GM12878 (cell line): ENCODE measurements at regions not wholly inside any gene's neighbourhood (a gene's known extent, or its start where the extent isn't known, plus 50 kb on each side); places are given as distances from the start of the nearest gene placed in this dataset.

ENCODE experiments used
- ATAC-seq: fragments of 200-7000 bp; cut with Tn5 transposase; 3 replicates; pipeline ENCODE4 v1.9.1; 2020; ENCODE audit warnings: mild to moderate bottlenecking, moderate library complexity
- BruUV-seq: library from RNA; stranded (reverse); fragments of 400-500 nt; replicated peaks from 2 replicates; lab custom pipeline; 2021; lab: Mats Ljungman, UMichigan
- CTCF ChIA-PET: fragments of 300-600 bp; sonication (Branson Sonifier 250); formaldehyde crosslinking; extraction: SDS; loops from one replicate; lab custom pipeline; 2021; ENCODE audit warnings: inconsistent platforms; lab: Yijun Ruan, JAX
- POLR2A ChIA-PET: fragments of 350-600 bp; formaldehyde crosslinking; extraction: SDS; loops from one replicate; lab custom pipeline; 2021; ENCODE audit warnings: inconsistent platforms; lab: Charles Lee
- RAD21 ChIA-PET: fragments of 300-600 bp; sonication (Branson Sonifier 250); formaldehyde crosslinking; loops from one replicate; lab custom pipeline; 2023; ENCODE audit warnings: antibody characterized with exemption; ENCODE audit not compliant: unreplicated experiment; lab: Charles Lee
- SMC1A ChIA-PET: fragments of 300-600 bp; sonication (Branson Sonifier 250); formaldehyde crosslinking; loops from one replicate; lab custom pipeline; 2023; ENCODE audit not compliant: unreplicated experiment, uncharacterized antibody; lab: Charles Lee
- DNase-seq: peaks from one replicate; pipeline ENCODE4 v3.0.0-alpha.2; 2011; ENCODE audit warnings: low read depth, low spot score
- FAIRE-seq: peaks from 3 replicates; lab custom pipeline; 2011; peaks lifted over from hg19 to GRCh38; lab: Jason Lieb, UNC
- H2AFZ ChIP-seq: 2 replicates; pipeline ENCODE4 v1.6.0; 2011; ENCODE audit warnings: low read depth, low read length, control low read depth; ENCODE audit not compliant: control insufficient read depth
- H3K27ac ChIP-seq: 2 replicates; pipeline ENCODE4 v1.5.1; 2011; ENCODE audit warnings: control low read depth; ENCODE audit not compliant: control insufficient read depth, insufficient read depth
- H3K27me3 ChIP-seq, 2 experiments: replicated peaks in 1 of 2; 2 replicates each; pipeline versions ENCODE4 v1.6.0 to v1.6.1; 2011; ENCODE audit warnings: low read length in 1 of 2; ENCODE audit not compliant: control insufficient read depth in 2 of 2, insufficient read depth in 2 of 2
- H3K36me3 ChIP-seq, 2 experiments: 2 replicates each; pipeline ENCODE4 v1.5.1; 2011; ENCODE audit warnings: low read length in 1 of 2; ENCODE audit not compliant: control insufficient read depth in 2 of 2, insufficient read depth in 2 of 2
- H3K4me1 ChIP-seq: 2 replicates; pipeline ENCODE4 v1.6.1; 2011; ENCODE audit warnings: mild to moderate bottlenecking, low read length, moderate library complexity, mixed read lengths; ENCODE audit not compliant: control insufficient read depth, insufficient read depth
- H3K4me2 ChIP-seq: 2 replicates; pipeline ENCODE4 v1.6.0; 2011; ENCODE audit warnings: control low read depth; ENCODE audit not compliant: control insufficient read depth, insufficient read depth
- H3K4me3 ChIP-seq: fragments of 200-600 bp; sonication (generic); 2 replicates; pipeline ENCODE4 v1.5.1; 2016
- H3K79me2 ChIP-seq: 2 replicates; pipeline ENCODE4 v1.6.0; 2011; ENCODE audit warnings: low read length; ENCODE audit not compliant: control insufficient read depth, insufficient read depth
- H3K9ac ChIP-seq: 2 replicates; pipeline ENCODE4 v1.8.0; 2011; ENCODE audit warnings: low read length, control low read depth, mixed read lengths; ENCODE audit not compliant: control insufficient read depth, insufficient read depth
- H3K9me3 ChIP-seq: replicated peaks from 3 replicates; pipeline ENCODE4 v1.5.1; 2011; ENCODE audit warnings: mild to moderate bottlenecking, low read length; ENCODE audit not compliant: control insufficient read depth, insufficient read depth
- H4K20me1 ChIP-seq: 2 replicates; pipeline ENCODE4 v1.6.0; 2011; ENCODE audit not compliant: control insufficient read depth, insufficient read depth
- BACH1 ChIP-seq: fragments of 450-650 bp; IDR thresholded peaks from 2 replicates; pipeline ENCODE4 v1.6.1; 2017; ENCODE audit warnings: mild to moderate bottlenecking, borderline replicate concordance
- BMI1 ChIP-seq: fragments of 450-650 bp; IDR thresholded peaks from 2 replicates; pipeline ENCODE4 v1.6.1; 2016; ENCODE audit warnings: mild to moderate bottlenecking, moderate library complexity, borderline replicate concordance
- CBFB ChIP-seq: IDR thresholded peaks from 2 replicates; pipeline ENCODE4 v1.6.1; 2016; ENCODE audit warnings: antibody characterized with exemption, low read depth
- CEBPB ChIP-seq, 2 experiments: fragments of 150-350 bp in 1 of 2; IDR thresholded peaks; 2 replicates each; pipeline ENCODE4 v1.6.1; 2012 to 2014; ENCODE audit warnings: low read depth in 2 of 2, low read length in 2 of 2, borderline replicate concordance in 1 of 2, inconsistent platforms in 1 of 2
- CHD2 ChIP-seq: IDR thresholded peaks from 2 replicates; pipeline ENCODE4 v1.6.1; 2011; ENCODE audit warnings: low read depth, low read length, improper control_type of control experiment, borderline replicate concordance
- ETV6 ChIP-seq, 2 experiments: fragments of 450-650 bp in 1 of 2; IDR thresholded peaks in 1 of 2; conservative IDR thresholded peaks in 1 of 2; 2 replicates each; pipeline ENCODE4 v1.6.1; 2014; ENCODE audit warnings: antibody characterized with exemption in 1 of 2, borderline replicate concordance in 1 of 2, low read depth in 1 of 2, mild to moderate bottlenecking in 1 of 2, moderate library complexity in 1 of 2
- HDAC2 ChIP-seq: fragments of 200-600 bp; sonication (generic); IDR thresholded peaks from 2 replicates; pipeline ENCODE4 v1.6.1; 2017
- NFXL1 ChIP-seq: fragments of 450-650 bp; IDR thresholded peaks from 2 replicates; pipeline ENCODE4 v1.6.1; 2017; ENCODE audit warnings: antibody characterized with exemption, mild to moderate bottlenecking, borderline replicate concordance
- NFYB ChIP-seq: IDR thresholded peaks from 2 replicates; pipeline ENCODE4 v1.6.1; 2011; ENCODE audit warnings: low read depth, mild to moderate bottlenecking, low read length, improper control_type of control experiment, moderate library complexity; ENCODE audit not compliant: insufficient read depth
- NR2C2 ChIP-seq: IDR thresholded peaks from 2 replicates; pipeline ENCODE4 v1.6.1; 2011; ENCODE audit warnings: borderline replicate concordance, low read depth; ENCODE audit not compliant: control insufficient read depth, insufficient read length
- PAX5 ChIP-seq: IDR thresholded peaks from 2 replicates; pipeline ENCODE4 v1.6.1; 2011; ENCODE audit warnings: low read depth, low read length, borderline replicate concordance
- STAT1 ChIP-seq: fragments of 450-650 bp; conservative IDR thresholded peaks from 2 replicates; pipeline ENCODE4 v1.6.1; 2014; ENCODE audit warnings: antibody characterized with exemption, mild to moderate bottlenecking
- TBL1XR1 ChIP-seq: IDR thresholded peaks from 2 replicates; pipeline ENCODE4 v1.6.1; 2012; ENCODE audit warnings: low read depth, low read length, improper control_type of control experiment
- ZNF24 ChIP-seq: fragments of 450-650 bp; IDR thresholded peaks from 2 replicates; pipeline ENCODE4 v1.6.1; 2017; ENCODE audit warnings: antibody characterized with exemption, mild to moderate bottlenecking
- WGBS: methylation state at CpG from one replicate; pipeline ENCODE4 v1.1.6; 2016; ENCODE audit warnings: low lambda C conversion rate; ENCODE audit not compliant: insufficient replicate concordance, insufficient coverage; ENCODE audit errors: missing lambda C conversion rate; 5-methylcytosine and 5-hydroxymethylcytosine counted together
- in situ Hi-C: fragments of 300-500 bp; cut with MboI; formaldehyde crosslinking; loops from 9 replicates; pipeline ENCODE4 v1.14.3; 2018; ENCODE audit warnings: mixed read lengths
- intact Hi-C: fragments of 100-400 bp; cut with micrococcal nuclease; formaldehyde crosslinking; loops from one replicate; pipeline ENCODE4 v1.14.2; 2022; ENCODE audit not compliant: unreplicated experiment
- TF ChIP-seq, protein P1 (sequence below), 3 experiments: IDR thresholded peaks in 2 of 3; conservative IDR thresholded peaks in 1 of 3; 2 replicates each; pipeline ENCODE4 v1.5.1; 2011; ENCODE audit warnings: low read depth in 3 of 3, low read length in 3 of 3, mild to moderate bottlenecking in 3 of 3, control low read depth in 2 of 3, moderate library complexity in 2 of 3, inconsistent platforms in 1 of 3, mixed read lengths in 1 of 3; ENCODE audit not compliant: control insufficient read depth in 2 of 3, insufficient read depth in 1 of 3; ENCODE audit errors: extremely low read depth in 1 of 3
- TF ChIP-seq, protein P2 (sequence below): IDR thresholded peaks from 2 replicates; pipeline ENCODE4 v1.6.1; 2012; ENCODE audit warnings: improper control_type of control experiment, low read depth, low read length; ENCODE audit not compliant: insufficient replicate concordance
- TF ChIP-seq, protein P3 (sequence below): fragments of 450-650 bp; IDR thresholded peaks from 2 replicates; pipeline ENCODE4 v1.6.1; 2016; ENCODE audit warnings: mild to moderate bottlenecking

DNA sequence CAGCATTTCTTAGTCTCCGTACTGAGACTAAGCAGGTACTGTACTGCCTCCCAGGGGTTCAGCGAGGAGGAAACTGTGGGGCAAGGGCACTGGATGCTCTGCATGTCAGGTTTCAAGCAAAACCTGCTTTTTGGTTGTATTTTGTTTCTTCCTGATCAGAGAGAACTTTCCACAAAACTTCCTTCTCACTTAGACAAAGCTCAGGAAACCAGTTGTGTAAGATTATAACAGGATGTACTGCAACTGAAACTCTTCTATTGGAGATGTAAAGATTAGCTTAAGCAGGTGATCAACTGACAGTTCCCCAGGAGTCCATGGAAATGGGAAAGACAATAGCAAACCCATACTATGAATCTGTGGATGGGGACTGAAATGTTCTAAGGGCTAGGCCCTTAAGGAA is 67.3 kb downstream of the PLCE1 start:
- Histone ChIP-seq H3K4me2 (no peak overlapping the region), H3K36me3 (no peaks in the 10 kb centered on the region), H2AFZ (no peak overlapping the region), H3K9me3 (no peaks in the 10 kb centered on the region), H3K4me1 (no peaks in the 10 kb centered on the region), H3K4me3 (no peak overlapping the region), H3K27me3 (no peaks in the 10 kb centered on the region), H3K9ac (no peak overlapping the region), H3K27ac (no peak overlapping the region), H4K20me1 (no peaks in the 10 kb centered on the region), H3K79me2 (no peaks in the 10 kb centered on the region)
- FAIRE-seq: no peak
- in situ Hi-C loops: no loop called here
- POLR2A ChIA-PET: no interaction called here
- CTCF ChIA-PET: no interaction called here
- no peak for ATAC-seq
- SMC1A ChIA-PET: no interaction called here
- no peak for DNase-seq
- 0% methylated on average over 2 of the region's 2 CpGs for WGBS
- intact Hi-C loops: no loop called here
- RAD21 ChIA-PET: no interaction called here
- no TSS peak for BruUV-seq
- no peak for TF ChIP-seq NFYB
- no peak for TF ChIP-seq ETV6 (conservative IDR thresholded peaks at IDR 0.05 in 1 of 2, IDR thresholded peaks at IDR 0.05 in 1 of 2; ENCODE audit: borderline replicate concordance in 1 of 2, low read depth in 1 of 2)
- TF ChIP-seq NR2C2: no peak
- TF ChIP-seq CHD2: no peak
- no peak for TF ChIP-seq ZNF24
- TF ChIP-seq TBL1XR1: no peak
- TF ChIP-seq PAX5: no peak
- TF ChIP-seq HDAC2: no peak
- TF ChIP-seq CBFB: no peak
- TF ChIP-seq, protein P1, sequence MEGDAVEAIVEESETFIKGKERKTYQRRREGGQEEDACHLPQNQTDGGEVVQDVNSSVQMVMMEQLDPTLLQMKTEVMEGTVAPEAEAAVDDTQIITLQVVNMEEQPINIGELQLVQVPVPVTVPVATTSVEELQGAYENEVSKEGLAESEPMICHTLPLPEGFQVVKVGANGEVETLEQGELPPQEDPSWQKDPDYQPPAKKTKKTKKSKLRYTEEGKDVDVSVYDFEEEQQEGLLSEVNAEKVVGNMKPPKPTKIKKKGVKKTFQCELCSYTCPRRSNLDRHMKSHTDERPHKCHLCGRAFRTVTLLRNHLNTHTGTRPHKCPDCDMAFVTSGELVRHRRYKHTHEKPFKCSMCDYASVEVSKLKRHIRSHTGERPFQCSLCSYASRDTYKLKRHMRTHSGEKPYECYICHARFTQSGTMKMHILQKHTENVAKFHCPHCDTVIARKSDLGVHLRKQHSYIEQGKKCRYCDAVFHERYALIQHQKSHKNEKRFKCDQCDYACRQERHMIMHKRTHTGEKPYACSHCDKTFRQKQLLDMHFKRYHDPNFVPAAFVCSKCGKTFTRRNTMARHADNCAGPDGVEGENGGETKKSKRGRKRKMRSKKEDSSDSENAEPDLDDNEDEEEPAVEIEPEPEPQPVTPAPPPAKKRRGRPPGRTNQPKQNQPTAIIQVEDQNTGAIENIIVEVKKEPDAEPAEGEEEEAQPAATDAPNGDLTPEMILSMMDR (IDR thresholded peaks at IDR 0.05 in 2 of 3, conservative IDR thresholded peaks at IDR 0.05 in 1 of 3; ENCODE audit: control insufficient read depth in 2 of 3, extremely low read depth in 1 of 3, insufficient read depth in 1 of 3, low read depth in 3 of 3, low read length in 3 of 3): no peak
- no peak for TF ChIP-seq STAT1
- TF ChIP-seq BMI1: no peak
- TF ChIP-seq, protein P2, sequence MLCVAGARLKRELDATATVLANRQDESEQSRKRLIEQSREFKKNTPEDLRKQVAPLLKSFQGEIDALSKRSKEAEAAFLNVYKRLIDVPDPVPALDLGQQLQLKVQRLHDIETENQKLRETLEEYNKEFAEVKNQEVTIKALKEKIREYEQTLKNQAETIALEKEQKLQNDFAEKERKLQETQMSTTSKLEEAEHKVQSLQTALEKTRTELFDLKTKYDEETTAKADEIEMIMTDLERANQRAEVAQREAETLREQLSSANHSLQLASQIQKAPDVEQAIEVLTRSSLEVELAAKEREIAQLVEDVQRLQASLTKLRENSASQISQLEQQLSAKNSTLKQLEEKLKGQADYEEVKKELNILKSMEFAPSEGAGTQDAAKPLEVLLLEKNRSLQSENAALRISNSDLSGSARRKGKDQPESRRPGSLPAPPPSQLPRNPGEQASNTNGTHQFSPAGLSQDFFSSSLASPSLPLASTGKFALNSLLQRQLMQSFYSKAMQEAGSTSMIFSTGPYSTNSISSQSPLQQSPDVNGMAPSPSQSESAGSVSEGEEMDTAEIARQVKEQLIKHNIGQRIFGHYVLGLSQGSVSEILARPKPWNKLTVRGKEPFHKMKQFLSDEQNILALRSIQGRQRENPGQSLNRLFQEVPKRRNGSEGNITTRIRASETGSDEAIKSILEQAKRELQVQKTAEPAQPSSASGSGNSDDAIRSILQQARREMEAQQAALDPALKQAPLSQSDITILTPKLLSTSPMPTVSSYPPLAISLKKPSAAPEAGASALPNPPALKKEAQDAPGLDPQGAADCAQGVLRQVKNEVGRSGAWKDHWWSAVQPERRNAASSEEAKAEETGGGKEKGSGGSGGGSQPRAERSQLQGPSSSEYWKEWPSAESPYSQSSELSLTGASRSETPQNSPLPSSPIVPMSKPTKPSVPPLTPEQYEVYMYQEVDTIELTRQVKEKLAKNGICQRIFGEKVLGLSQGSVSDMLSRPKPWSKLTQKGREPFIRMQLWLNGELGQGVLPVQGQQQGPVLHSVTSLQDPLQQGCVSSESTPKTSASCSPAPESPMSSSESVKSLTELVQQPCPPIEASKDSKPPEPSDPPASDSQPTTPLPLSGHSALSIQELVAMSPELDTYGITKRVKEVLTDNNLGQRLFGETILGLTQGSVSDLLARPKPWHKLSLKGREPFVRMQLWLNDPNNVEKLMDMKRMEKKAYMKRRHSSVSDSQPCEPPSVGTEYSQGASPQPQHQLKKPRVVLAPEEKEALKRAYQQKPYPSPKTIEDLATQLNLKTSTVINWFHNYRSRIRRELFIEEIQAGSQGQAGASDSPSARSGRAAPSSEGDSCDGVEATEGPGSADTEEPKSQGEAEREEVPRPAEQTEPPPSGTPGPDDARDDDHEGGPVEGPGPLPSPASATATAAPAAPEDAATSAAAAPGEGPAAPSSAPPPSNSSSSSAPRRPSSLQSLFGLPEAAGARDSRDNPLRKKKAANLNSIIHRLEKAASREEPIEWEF: no peak
- no peak for TF ChIP-seq NFXL1
- TF ChIP-seq, protein P3, sequence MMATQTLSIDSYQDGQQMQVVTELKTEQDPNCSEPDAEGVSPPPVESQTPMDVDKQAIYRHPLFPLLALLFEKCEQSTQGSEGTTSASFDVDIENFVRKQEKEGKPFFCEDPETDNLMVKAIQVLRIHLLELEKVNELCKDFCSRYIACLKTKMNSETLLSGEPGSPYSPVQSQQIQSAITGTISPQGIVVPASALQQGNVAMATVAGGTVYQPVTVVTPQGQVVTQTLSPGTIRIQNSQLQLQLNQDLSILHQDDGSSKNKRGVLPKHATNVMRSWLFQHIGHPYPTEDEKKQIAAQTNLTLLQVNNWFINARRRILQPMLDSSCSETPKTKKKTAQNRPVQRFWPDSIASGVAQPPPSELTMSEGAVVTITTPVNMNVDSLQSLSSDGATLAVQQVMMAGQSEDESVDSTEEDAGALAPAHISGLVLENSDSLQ: no peak
- no peak for TF ChIP-seq CEBPB (IDR thresholded peaks at IDR 0.05; ENCODE audit: borderline replicate concordance in 1 of 2, low read depth in 2 of 2, low read length in 2 of 2)
- no peak for TF ChIP-seq BACH1
